ENCODE measurements at regions not wholly inside any gene's neighbourhood (a gene's known extent, or its start where the extent isn't known, plus 50 kb on each side); places are given as distances from the start of the nearest gene placed in this dataset.

DNA sequence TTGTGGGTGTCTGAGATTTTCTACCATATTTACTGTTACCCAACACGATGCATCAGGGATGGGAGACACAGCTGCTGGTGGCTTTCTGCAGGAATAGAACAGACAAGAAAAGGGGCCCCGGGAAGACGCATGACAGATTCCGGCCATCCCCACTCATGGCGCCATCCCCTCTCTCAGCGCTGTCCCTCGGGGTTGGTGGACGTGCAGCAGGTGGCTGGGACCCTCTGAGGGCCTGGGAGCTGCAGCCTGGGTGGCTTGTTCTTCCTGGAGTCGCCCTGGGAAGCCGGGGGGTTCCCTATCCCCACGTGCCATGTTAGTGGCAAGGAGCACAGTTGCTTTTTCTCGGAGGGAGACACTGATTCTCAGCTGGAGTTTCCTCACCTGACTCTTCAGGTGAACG lies 1123.3 kb downstream of the BRD1 start:
- no peak for DNase-seq

DNA sequence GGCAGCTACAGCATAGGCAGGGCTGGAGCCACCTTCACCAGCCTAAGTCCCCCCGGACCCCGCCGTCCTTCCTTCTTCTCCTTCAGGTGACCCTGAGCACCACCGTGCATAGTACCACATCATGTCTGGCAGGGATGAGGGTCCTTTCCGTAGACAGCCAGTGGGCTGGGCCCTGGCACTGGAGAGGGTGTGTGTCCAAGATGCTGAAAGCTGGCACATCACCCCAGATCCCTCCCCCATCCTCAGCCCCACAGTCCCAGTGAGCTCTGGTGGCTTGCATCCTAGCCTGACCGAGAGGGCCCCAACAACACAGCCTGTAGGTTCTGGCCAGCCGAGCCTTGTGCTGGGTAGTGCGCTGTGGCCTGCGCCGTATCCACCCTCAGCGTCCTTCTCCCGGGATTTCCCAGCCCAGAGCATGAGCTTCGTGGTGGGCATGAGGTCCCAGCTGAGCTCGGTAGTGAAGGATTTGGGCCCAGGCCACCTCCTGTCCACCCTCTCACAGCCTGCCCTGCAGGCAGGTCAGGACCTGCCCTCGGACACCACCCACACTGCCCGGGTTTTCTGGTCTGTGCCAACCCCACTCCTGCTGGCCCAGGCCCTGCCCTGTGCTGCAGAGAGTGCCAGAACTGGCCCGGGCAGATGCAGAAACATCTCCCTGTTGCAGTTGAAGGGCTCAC lies 1124.3 kb downstream of the BRD1 start:
- DNase-seq, result no peak

DNA sequence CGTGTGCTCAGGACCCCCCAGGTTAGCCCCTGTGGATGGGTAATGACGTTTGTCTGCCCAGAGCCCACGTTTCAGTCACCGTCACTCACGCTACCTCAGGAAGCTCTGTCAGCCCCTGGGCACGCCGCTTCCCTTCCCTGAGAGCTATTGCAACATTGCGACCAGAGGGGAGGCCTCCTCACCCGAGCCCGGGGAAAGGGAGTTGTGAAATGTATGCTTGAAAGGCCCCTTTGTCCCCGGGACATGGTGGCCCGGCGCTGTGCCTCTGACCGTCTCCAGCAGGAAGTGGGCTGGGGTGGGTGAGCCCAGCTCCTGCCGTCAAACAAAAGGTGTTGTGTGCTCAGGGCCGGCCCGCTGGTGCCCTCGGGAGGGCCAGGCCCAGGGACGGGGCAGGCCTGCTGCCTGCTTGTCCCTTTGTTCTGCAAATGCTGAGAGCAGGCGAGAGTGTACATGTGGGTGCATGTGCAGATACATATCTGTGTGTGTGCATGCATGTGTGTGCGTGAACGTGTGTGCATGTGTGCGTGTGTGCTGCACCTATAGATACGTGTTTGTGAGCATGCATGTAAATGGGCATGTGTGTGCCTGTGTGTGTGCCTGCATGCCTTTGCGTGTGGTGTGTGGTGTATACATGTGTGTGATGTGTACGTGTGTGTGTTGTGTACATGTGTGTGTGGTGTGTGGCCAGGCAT lies 1125.0 kb downstream of the BRD1 start:
- no peak for DNase-seq

DNA sequence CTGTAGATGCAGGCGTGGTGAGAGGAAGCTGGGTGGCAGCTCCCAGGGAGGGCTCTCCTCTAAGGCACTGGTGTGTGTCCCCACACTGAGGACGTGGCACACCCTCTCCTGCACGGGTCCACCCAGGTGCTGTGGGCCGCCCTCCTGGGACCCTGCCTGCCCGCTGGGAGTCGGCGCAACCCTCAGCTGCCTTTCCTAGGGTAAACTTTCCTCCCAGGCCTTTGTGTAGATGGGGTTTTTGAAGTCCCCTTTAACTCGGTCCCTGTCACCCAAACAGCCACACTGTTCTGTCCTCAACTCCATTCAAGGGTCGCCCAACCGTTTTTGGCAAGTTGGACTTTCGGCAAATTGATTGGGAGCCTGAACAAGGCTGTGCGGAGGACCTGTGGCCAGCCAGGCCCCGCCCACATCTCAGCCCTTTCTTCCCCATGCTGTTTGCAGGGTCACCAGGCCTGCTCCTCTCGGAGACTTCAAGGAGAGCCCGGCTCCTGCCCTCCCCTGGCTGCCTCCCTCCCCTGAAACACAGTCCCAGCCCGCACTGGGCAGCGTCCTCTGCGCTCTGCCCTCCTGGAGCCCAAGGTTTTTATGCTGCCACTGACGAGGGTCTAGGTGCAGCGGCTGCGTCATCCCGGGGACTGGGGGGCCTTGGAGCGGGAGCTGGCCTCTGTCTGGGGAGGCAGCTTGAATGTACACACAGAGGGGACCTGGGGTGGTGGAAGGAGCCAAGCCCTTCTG lies 1126.2 kb downstream of the BRD1 start:
- no peak for DNase-seq

DNA sequence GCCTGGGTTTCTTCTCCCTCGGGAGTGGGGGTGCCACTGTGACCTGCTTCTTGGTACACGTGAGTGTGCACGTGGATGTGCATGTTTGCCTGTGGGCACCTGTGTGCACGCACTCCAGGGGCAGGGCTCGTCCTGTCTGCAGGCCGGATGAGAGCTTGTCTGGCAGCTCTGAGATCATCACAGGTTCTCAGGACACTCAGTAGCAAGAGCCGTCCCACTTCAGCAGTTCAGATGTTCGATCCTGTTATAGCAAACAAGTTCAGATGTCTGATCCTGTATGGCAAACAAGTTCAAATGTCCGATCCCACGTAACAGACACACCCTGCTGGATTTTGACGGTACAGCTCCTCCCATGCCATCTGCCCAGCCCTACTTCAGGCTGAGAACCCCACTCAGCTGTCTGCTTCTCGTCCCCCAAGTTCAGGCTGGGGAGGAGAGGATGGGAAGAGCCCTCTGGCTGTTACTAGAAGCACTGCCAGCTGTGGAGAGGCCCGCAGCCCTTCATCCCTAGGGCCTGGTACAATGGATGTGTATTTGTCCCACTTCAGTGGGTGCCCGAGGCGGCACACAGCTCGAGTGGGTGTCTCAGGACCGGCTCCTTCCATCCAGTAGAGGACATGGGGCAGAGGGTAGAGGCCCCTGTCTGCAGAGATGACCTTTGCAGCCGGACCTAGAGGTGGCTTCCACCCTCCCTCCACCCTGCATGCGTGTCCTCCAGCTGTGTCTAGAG lies 1126.9 kb downstream of the BRD1 start:
- DNase-seq, result no peak

DNA sequence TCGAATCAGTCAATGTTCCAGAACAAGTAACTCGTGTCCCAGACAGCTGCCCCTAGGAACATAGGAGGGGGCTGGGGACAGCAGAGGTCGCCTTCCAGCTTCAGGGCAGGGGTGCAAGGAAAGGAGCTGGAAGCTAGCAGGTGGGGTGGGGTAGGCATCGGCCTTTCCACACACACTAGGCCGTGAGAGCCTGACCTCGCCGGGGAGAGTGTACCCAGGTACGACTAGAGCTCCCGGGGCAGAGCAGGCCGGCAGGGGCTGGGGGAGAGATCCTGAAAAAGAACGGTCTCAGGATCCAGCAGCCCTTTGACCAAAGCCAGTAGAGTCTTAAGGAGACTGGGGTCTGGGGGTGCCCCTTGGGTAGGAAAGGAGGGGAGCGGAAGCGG lies 1127.5 kb downstream of the BRD1 start:
- DNase-seq, result no peak

DNA sequence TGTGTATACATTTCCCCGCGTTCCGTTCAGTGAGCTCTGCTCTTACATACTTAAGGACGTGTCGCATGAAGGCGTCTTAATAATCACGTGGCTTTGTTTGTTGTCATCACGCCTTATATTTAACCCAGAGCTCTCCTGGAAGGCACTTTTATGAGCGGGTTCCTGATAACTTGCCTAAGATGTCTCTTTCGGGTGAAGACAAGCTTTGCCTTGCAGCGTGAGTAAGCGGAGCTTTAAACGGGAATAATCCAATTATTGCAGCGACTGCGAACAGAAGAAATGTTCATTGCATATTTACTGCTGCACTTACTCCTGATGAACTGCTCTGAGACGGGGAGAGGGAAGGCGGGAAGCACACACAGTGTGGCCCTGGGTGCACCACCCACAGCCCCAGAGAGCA lies 1128.2 kb downstream of the BRD1 start:
- no peak for DNase-seq

DNA sequence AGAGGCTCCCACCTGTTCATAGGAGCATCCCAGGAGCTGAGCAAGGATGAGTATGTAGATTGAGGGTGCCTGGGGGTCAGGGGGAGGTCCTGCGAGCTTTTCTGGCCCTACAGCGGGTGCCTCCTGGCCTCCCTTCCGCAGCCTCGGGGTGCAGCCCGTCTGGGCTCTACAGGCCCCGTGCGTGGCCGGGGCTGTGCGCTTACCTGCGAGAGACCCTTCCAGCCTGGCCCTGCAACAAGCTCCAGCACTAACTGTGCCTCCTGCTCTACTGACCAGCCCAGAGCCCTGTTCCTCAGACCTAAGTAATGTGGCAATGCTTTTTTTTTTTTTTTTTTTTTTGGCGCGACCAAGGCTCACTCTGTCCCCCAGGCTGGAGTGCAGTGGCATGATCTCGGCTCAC lies 1129.1 kb downstream of the BRD1 start:
- no peak for DNase-seq

DNA sequence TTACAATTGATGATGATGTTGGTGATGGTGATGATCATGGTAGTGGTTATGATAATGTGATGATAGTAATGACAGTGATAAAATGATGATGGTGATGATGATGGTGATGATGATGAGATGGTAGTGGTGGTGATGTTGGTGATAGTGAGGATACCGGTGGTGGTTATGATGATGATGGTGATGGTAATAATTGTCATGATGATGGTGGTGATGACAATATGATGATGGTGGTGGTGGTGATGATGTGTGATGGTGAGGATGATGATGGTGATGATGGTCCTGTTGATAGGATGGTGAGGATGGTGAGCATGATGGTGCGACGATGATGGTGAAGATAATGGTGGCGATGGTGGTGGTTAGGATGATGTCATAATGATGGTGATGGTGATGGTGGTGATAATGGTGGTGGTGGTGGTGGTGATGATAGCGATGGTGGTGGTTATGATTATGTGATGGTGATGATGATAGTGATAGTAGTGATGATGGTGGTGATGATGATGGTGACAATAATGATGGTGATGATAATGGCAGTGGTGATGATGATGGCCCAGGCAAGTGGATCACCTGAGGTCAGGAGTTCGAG lies 1129.9 kb downstream of the BRD1 start:
- DNase-seq, result no peak

DNA sequence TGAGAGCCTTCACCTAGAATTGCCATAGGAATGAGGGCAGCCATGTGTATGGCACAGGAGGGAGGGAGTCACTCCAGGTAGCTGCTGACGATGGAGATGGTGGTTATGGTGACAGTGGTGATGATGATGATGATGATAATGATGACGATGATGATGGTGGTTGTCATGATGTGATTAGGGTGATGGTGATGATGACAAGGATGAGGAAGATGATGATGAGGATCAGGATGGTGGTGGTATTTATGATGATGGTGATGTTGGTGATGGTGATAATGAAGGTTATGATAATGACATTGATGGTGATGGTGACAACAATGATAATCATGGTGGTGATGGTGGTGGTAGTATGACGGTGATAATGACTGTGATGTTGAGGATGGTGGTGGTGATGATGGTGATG lies 1130.5 kb downstream of the BRD1 start:
- no peak for DNase-seq

DNA sequence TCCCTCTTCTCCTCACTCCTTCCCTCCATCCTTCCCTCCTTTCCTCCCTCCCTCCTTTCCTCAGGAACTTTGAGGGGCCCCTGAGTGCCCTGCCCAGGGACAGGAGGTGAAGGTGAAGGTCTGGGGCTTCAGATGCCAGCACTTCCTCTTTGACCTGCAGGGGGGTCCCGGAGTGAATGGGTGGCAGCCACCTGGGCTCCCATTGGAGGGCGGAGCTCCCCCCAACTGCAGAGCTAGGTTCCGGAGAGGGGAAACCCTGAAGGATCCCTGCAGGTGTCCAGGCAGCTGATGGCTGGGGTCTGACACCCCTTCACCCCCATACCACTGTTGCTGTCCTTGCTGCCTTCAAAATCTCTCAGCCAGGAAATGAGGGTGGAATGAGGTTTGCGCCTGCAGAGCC lies 1131.3 kb downstream of the BRD1 start:
- no peak for DNase-seq

DNA sequence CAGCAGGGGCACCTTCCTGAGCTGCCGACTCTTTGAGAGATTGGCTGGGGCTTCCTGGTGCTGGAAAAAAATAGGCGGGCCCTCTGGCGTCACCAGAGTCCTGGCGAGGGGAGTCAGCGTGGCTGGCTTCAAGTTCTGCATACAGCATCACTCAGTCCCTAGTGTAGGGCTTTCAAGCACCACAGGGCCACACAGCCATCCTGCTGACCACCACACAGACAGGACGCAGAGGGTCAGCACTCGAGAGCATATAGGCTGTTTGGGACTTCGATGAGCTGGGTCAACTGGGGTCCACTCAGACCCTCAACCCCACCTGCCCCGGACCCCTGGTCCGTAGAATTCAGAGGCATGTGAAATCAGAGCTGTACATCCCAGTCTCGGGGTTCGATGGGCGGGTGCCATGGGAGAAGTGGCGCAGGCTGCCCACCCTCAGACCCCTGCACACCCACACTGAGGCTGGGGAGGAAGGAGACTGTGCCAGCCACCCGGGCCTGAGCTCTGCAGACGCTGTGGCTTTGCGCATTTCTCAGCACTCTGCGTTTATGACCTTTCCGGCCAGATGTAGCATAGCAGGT lies 1131.9 kb downstream of the BRD1 start:
- no peak for DNase-seq

DNA sequence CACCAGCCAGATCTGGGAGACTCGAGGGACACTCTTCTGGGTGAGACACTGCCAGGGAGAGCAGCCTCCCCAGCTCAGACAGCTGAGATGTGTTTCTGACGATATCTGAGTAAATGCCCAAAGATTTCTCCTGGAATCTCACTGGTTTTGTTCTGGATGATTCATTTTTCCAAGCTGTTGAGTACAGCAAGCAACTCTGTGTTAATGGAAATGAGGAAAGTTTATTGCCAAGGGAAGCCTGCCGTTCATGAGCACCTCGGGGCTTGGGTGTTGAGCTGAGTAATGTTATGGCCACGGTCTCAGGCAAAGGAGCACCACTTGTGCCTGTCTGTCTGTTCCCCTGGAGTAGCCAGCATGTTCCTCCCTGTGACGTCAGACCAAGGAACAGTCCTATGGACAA lies 1132.4 kb downstream of the BRD1 start:
- DNase-seq, result no peak

DNA sequence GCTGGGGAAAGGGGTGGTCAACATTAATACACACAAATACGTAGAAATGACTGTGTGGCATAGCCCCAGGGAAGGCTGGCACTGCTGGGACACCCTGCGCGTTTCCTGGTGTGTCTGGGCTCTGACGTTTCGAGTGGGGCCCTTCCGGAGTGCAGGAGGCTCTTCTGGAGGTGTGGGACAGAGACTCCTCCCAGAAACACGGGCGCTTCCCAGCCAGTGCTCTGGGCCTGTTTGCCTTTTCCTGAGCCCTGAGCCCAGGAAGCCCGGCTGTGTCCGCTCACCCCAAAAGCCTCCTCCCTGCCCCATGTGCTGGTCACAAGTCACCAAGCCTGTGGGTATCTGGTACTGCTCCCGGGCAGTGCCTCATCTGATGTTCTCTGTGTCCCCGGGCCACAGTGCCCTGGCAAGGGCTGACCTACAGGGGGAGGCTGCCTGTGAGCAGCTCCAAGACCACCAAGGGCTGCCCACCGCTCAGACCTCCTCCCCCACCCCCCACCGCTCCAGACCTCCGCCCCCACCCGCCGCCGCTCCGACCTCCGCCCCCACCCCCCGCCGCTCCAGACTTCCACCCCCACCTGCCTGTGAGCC lies 1133.3 kb downstream of the BRD1 start:
- DNase-seq, result no peak

DNA sequence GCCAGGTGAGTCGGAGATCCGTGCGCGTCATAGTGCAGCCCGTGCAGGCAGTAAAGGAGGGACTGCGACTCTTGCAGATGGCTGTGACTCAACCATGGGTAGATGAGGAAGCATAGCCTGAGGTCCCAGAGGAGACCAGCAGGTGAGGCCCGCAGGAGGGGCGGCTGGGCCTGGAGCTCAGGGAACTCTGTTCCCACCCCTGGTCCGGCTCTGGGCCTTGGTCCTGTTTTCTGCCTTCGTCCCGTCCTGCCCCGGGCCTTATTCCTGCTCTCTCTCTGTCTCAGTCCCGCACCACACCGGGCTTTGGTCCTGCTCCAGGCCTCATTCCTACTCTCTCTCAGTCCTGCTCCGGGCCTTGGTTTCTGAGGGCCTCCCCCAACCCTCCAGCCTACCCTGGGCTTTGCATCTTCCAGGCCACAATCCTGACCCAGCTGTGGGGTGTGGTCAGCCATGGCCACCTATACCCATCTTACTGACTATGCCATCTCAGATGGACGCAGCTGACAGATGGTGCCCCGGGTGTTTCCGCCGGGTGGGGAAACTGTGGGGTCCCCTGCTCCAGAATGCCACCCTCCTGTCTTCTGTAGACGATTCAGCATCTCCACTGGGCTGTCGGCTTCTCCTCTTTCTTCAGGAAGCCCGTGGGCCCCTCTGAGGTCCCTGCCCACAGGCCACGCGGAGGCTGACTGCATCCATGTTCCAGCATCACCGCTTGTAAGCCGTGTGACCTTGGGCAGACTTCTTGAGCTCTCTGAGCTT lies 1134.1 kb downstream of the BRD1 start:
- DNase-seq, result no peak

DNA sequence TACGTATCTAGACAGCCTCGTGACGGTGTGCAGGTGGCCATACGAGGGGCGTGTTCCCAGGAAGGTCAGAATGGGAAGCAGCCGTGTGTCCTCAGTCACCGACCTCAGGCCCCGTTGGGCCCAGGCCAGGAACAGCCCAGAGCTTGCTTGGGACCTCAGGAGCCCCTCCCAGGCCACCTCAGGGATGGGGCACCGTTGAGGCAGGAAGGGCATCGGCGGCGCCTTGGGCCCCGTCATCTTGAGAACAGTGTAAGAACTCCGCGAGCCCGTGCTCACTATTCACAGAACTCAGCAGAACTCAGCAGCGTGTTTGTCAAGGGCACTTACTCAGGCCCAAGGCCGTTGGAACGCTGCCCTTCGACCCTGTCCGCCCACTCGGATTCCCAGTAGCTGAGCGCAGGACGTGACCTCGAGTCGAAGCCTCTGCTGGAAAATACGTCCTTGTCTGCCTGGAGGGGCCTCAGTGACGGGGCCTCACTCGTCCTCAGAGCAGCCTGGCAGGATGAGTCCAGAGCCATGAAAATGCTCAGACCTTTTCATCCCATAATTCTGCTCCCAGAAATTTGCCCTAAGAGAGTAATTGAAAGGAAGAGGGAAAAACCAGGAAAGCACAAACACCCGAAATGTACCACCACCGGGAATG lies 1134.8 kb downstream of the BRD1 start:
- DNase-seq, result no peak

DNA sequence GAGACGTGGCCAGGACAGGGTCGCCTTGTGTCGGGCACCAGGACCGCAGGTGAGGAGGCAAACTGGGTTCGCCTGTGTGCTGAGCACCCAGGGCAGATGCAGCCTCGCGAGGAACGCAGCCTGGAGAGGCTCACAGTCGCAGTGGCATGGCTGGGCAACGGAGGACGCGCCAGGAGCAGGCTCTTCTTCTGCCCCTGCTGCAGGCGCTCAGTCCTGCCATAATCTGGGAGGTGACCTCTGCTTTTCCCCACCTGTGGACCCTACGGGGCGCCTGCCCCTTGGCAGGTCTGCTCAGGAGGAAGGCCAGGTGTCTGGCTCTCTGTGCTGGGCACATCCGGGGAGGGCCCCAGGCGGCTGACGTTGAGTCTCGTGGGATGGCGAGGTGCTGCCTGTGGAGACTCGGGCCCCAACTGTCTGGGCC lies 1136.2 kb downstream of the BRD1 start:
- no peak for DNase-seq

DNA sequence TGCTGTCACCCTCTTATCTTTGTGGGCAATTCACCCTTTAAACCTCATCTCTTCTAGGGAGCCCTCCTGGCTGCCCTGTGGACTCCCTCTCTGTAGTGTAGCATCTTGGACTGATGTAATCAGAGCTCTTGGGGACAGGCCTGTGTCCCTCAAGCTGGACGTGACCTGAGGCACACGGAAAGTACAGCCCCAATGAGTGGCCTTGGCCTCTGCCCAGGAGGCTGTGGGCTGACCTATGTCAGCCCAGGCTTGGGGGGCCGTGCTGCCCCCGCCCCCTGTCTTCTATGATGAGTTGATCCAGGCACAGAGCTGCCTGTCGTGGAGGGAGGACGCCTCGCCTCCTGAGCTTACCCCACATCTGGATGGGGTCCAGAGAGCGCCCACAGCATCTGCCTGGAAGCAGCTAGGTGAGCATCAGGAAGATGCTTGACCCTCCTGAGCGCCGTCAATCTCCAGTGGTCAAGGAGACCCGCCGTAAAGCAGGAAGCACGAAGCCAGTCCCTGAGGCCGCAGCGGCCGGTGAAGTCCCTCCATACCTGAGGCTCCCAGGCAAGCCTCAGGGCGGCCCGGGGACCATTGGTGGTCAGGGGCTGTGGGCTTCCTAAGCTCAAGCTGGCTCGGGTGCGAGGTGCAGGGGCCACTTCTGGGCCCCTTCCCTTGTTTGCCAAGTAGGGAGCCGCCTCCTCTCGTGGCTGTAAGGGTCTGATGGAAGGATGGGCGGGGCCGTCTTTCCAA lies 1136.9 kb downstream of the BRD1 start:
- DNase-seq, result no peak

DNA sequence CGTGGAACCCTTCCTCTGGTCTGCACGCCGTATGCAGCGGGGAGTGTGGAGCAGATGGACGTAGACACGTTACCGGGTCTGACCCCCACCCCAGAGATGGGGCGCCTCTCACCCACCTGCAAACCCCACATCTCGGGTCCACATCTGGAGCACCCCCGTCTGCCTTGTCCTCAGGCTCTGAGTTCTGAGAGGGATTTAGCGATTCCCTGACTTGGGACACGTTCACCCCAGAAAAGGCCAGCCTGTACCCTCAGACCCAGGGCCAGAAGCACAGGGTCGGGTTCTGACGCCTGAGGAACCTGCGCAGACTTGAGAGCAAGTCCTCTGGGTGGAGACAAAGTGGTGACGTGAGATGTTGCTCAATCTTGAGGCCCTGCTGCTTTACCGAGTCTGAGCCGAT lies 1138.5 kb downstream of the BRD1 start:
- DNase-seq, result no peak

DNA sequence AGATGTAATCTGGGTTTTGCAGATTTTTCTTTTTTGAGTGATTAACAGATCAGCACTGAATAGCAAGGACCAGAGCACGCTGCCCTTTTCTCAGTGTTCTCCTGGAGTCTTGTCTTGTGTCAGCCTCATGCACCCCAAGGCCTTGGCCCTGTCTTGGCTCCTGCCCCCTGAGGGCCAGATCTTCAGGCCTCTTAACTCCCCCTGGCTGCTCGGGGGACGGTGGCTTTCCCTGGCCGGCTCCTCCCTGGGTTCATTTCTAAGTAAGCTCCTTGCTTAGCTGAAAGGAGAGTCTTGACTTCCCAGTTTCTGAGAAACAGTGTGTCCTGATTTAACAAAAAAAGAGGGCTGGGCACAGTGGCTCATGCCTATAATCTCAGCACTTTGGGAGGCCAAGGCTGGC lies 1139.3 kb downstream of the BRD1 start:
- no peak for DNase-seq
